KMS-11 (cell line): ENCODE measurements at regions not wholly inside any gene's neighbourhood (a gene's known extent, or its start where the extent isn't known, plus 50 kb on each side); places are given as distances from the start of the nearest gene placed in this dataset.

Experiments
- H2AFZ ChIP-seq: fragments of 200-600 bp; sonication (generic); 2 replicates; pipeline ENCODE4 v1.6.1; 2016; ENCODE audit warnings: antibody characterized with exemption, mixed run types, low read depth
- H3K27ac ChIP-seq: fragments of 200-600 bp; sonication (generic); 2 replicates; pipeline ENCODE4 v1.6.1; 2016; ENCODE audit warnings: mild to moderate bottlenecking, mixed run types
- H3K27me3 ChIP-seq: fragments of 200-600 bp; sonication (generic); 2 replicates; pipeline ENCODE4 v1.6.1; 2017; ENCODE audit warnings: mild to moderate bottlenecking, low read depth, mixed run types, moderate library complexity; ENCODE audit not compliant: insufficient read depth
- H3K36me3 ChIP-seq: fragments of 200-600 bp; sonication (generic); 2 replicates; pipeline ENCODE4 v1.6.1; 2017; ENCODE audit warnings: mild to moderate bottlenecking, mixed run types; ENCODE audit not compliant: insufficient read depth
- H3K4me1 ChIP-seq: fragments of 200-600 bp; sonication (generic); 2 replicates; pipeline ENCODE4 v1.6.1; 2016; ENCODE audit warnings: mild to moderate bottlenecking, low read depth, mixed run types; ENCODE audit not compliant: poor library complexity, severe bottlenecking
- H3K4me2 ChIP-seq: fragments of 200-600 bp; sonication (generic); 2 replicates; pipeline ENCODE4 v1.7.0; 2016; ENCODE audit warnings: mild to moderate bottlenecking, mixed run types
- H3K4me3 ChIP-seq: fragments of 200-600 bp; sonication (generic); IDR thresholded peaks from 2 replicates; pipeline ENCODE4 v1.6.1; 2017; ENCODE audit warnings: low read depth, low read length, mixed read lengths; ENCODE audit not compliant: insufficient read depth
- H3K79me2 ChIP-seq: fragments of 200-600 bp; sonication (generic); 2 replicates; pipeline ENCODE4 v1.6.1; 2016; ENCODE audit warnings: low read depth, mixed run types; ENCODE audit not compliant: insufficient read depth
- H3K9ac ChIP-seq: fragments of 200-600 bp; sonication (generic); 2 replicates; pipeline ENCODE4 v1.6.1; 2016; ENCODE audit warnings: mild to moderate bottlenecking, mixed run types
- H4K20me1 ChIP-seq: fragments of 200-600 bp; sonication (generic); 2 replicates; pipeline ENCODE4 v1.6.1; 2016; ENCODE audit warnings: mild to moderate bottlenecking, mixed run types; ENCODE audit not compliant: insufficient read depth
- TF ChIP-seq, protein P1 (sequence below): fragments of 200-600 bp; sonication (generic); conservative IDR thresholded peaks from 2 replicates; pipeline ENCODE4 v1.6.1; 2017; ENCODE audit warnings: low read depth, mild to moderate bottlenecking, antibody characterized with exemption, low read length, moderate library complexity, mixed read lengths

DNA sequence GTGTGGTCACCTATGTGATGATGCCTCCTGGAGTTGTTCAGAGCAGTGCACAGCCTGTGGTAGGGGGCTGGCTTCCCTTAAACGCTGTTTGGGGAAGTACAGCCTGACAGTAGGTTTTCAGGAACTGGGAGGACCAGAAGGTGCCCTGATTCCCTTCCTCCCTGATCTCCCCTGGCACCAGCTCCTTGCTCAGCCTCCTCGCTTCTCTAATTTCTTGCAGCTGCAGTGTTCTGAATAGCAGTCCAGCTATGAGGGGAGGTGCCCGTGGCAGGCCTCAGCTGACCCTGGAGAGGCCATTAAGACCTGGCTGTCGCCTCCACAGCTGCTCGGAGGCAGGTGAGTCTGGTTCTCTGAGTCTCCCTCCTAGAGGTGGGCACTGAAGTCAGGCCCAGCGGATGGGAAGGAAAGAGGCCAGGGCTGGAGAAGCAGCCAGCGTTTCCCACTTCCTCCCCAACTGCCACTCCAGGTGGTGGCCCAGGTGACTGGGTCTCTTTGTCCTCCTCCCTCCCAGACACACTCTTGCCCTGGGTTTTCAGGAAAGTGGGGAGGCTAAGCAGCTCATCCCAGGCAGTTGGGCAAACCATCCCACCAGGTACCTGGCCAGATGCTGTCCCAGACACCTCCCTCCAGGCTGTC is 52.0 kb upstream of the RPL11 start:
- Histone ChIP-seq H3K9ac (no peak overlapping the region), H3K4me2 (no peak overlapping the region), H3K79me2 (no peaks in the 10 kb centered on the region)

GRCh38 chr1:23638786-23639241 is 52.8 kb upstream of the RPL11 start:
- H3K27ac ChIP-seq, result no peak overlapping the region
- H3K79me2 ChIP-seq, result no peaks in the 10 kb centered on the region
- no peak overlapping the region for H3K9ac ChIP-seq
- no peak overlapping the region for H2AFZ ChIP-seq
- no peak overlapping the region for H3K4me3 ChIP-seq
- H3K27me3 ChIP-seq, result no peaks in the 10 kb centered on the region; the same call in 1 of the 2 replicates
- H3K4me2 ChIP-seq, result no peak overlapping the region
- TF ChIP-seq, protein P1, sequence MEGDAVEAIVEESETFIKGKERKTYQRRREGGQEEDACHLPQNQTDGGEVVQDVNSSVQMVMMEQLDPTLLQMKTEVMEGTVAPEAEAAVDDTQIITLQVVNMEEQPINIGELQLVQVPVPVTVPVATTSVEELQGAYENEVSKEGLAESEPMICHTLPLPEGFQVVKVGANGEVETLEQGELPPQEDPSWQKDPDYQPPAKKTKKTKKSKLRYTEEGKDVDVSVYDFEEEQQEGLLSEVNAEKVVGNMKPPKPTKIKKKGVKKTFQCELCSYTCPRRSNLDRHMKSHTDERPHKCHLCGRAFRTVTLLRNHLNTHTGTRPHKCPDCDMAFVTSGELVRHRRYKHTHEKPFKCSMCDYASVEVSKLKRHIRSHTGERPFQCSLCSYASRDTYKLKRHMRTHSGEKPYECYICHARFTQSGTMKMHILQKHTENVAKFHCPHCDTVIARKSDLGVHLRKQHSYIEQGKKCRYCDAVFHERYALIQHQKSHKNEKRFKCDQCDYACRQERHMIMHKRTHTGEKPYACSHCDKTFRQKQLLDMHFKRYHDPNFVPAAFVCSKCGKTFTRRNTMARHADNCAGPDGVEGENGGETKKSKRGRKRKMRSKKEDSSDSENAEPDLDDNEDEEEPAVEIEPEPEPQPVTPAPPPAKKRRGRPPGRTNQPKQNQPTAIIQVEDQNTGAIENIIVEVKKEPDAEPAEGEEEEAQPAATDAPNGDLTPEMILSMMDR, result no peak
- no peaks in the 10 kb centered on the region for H4K20me1 ChIP-seq
- H3K36me3 ChIP-seq, result no peaks in the 10 kb centered on the region
- peaks cover 9% of the 10 kb centered on the region for H3K4me1 ChIP-seq

More for the DNA sequence above, 52.0 kb upstream of the RPL11 start:
- Histone ChIP-seq H2AFZ (no peak overlapping the region), H3K27me3 (no peaks in the 10 kb centered on the region; the same call in 1 of the 2 replicates), H3K4me3 (no peak overlapping the region), H3K27ac (no peak overlapping the region), H4K20me1 (no peaks in the 10 kb centered on the region), H3K4me1 (peaks cover 8% of the 10 kb centered on the region), H3K36me3 (no peaks in the 10 kb centered on the region)
- TF ChIP-seq, protein P1, result no peak

DNA sequence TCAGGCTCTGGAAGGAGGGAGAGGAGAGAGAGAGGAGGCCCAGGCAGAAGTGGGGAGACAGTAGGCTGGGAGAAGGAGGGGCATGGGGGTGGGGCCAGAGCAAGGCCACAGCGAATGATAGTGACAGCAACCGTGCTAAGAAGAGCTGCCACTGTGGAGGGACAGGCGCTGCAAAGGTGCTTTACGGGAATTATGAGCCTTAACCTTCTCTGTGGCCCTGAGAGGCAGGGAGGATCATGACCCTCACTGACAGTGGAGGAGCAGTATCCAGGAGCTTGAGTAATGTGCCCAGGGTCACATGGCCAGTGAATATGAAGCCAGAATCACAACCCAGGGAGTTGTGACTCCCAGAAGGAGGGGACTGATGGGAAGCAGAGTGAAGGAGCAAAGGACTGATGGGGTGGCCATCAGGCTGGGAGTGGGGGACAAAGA is 53.4 kb upstream of the RPL11 start:
- Histone ChIP-seq H3K9ac (no peak overlapping the region), H3K36me3 (no peaks in the 10 kb centered on the region), H3K4me2 (no peak overlapping the region), H3K27ac (no peak overlapping the region), H3K4me3 (no peak overlapping the region), H3K79me2 (no peaks in the 10 kb centered on the region), H3K4me1 (peaks cover 9% of the 10 kb centered on the region), H4K20me1 (no peaks in the 10 kb centered on the region), H3K27me3 (no peaks in the 10 kb centered on the region; the same call in 1 of the 2 replicates), H2AFZ (no peak overlapping the region)
- TF ChIP-seq, protein P1, result no peak

DNA sequence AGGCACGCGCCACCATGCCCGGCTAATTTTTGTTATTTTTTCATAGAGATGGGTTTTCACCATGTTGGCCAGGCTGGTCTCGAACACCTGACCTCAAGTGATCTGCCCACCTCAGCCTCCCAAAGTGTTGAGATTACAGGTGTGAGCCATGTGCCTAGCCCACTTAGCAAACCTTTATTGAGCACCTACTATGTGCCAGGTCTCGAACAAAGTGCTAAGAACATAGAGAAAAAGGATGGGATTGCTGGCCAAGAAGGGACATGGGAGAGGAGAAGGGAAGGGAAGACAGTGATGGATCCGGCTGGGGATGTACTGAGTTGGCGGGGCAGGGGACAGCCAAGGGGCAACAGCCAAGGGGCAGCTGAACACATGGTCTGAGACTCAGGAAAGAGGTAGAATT is 55.6 kb upstream of the RPL11 start:
- Histone ChIP-seq H3K36me3 (no peaks in the 10 kb centered on the region), H3K79me2 (no peaks in the 10 kb centered on the region), H4K20me1 (no peaks in the 10 kb centered on the region), H3K4me1 (peaks cover 9% of the 10 kb centered on the region), H3K9ac (no peak overlapping the region), H3K4me3 (no peak overlapping the region), H3K27me3 (no peaks in the 10 kb centered on the region; the same call in 1 of the 2 replicates), H2AFZ (no peak overlapping the region), H3K4me2 (no peak overlapping the region), H3K27ac (no peak overlapping the region)
- TF ChIP-seq, protein P1, result no peak
